GM12874 (cell line): ENCODE measurements at regions not wholly inside any gene's neighbourhood (a gene's known extent, or its start where the extent isn't known, plus 50 kb on each side); places are given as distances from the start of the nearest gene placed in this dataset.

Experiments used
- CTCF ChIP-seq: IDR thresholded peaks from 2 replicates; pipeline ENCODE4 v1.5.1; 2011; ENCODE audit warnings: low read depth, mild to moderate bottlenecking, control low read depth, low read length, moderate library complexity; ENCODE audit not compliant: insufficient read depth

GRCh38 chr15:69798481-69799250, 299.1 kb downstream of the TLE3 start:
- TF ChIP-seq CTCF = no peak

- no peak for TF ChIP-seq CTCF
Observed at GRCh38 chr15:69801144-69801543, 296.6 kb downstream of the TLE3 start.

GRCh38 chr15:69802432-69802831, 295.3 kb downstream of the TLE3 start:
- TF ChIP-seq CTCF = no peak

- TF ChIP-seq CTCF = no peak
Observed at GRCh38 chr15:69804786-69805185, 292.9 kb downstream of the TLE3 start.

GRCh38 chr15:69805248-69805953, 292.3 kb downstream of the TLE3 start:
- TF ChIP-seq CTCF = no peak

GRCh38 chr15:69806287-69806915, 291.3 kb downstream of the TLE3 start:
- no peak for TF ChIP-seq CTCF

- no peak for TF ChIP-seq CTCF
Observed at GRCh38 chr15:69807721-69808120, 290.0 kb downstream of the TLE3 start.
